ENCODE measurements at regions not wholly inside any gene's neighbourhood (a gene's known extent, or its start where the extent isn't known, plus 50 kb on each side); places are given as distances from the start of the nearest gene placed in this dataset.
"Not testable (repeated sequence)": the region's sequence is repeated elsewhere in the genome, so short reads cannot be mapped to it uniquely, and the experiment has no call there.

- POLR2A ChIA-PET (ENCODE audit: low non-redundant PET): no interaction called here
- Histone ChIP-seq H3K9me3 (ENCODE audit: low read depth, low read length, poor library complexity, severe bottlenecking) (no peaks in the 10 kb centered on the region), H3K27ac (ENCODE audit: low read depth, low read length, poor library complexity, severe bottlenecking) (no peak overlapping the region), H3K4me1 (ENCODE audit: insufficient read depth, low read length, poor library complexity, severe bottlenecking) (no peaks in the 10 kb centered on the region), H3K4me3 (ENCODE audit: low read depth, low read length, poor library complexity, severe bottlenecking) (no peak overlapping the region), H3K36me3 (ENCODE audit: insufficient read depth, low read length, poor library complexity, severe bottlenecking) (no peaks in the 10 kb centered on the region), H3K27me3 (replicated peaks; ENCODE audit: insufficient read depth, low read depth, low read length, poor library complexity) (no peaks in the 10 kb centered on the region)
- TF ChIP-seq CTCF (conservative IDR thresholded peaks at IDR 0.05; ENCODE audit: low read depth, low read length) (no peak), EZH2 (IDR thresholded peaks at IDR 0.05; ENCODE audit: borderline replicate concordance, low read depth, low read length, poor library complexity, severe bottlenecking) (no peak)
- intact Hi-C loops (cut with micrococcal nuclease; ENCODE audit: unreplicated experiment): no loop called here
- CTCF ChIA-PET: no interaction called here
- BruUV-seq (replicated peaks): no TSS peak
- DNase-seq (ENCODE audit: low spot score): no peak
Measured at GRCh38 chr20:30281584-30282197, 975.8 kb upstream of the DEFB115 start.

DNA sequence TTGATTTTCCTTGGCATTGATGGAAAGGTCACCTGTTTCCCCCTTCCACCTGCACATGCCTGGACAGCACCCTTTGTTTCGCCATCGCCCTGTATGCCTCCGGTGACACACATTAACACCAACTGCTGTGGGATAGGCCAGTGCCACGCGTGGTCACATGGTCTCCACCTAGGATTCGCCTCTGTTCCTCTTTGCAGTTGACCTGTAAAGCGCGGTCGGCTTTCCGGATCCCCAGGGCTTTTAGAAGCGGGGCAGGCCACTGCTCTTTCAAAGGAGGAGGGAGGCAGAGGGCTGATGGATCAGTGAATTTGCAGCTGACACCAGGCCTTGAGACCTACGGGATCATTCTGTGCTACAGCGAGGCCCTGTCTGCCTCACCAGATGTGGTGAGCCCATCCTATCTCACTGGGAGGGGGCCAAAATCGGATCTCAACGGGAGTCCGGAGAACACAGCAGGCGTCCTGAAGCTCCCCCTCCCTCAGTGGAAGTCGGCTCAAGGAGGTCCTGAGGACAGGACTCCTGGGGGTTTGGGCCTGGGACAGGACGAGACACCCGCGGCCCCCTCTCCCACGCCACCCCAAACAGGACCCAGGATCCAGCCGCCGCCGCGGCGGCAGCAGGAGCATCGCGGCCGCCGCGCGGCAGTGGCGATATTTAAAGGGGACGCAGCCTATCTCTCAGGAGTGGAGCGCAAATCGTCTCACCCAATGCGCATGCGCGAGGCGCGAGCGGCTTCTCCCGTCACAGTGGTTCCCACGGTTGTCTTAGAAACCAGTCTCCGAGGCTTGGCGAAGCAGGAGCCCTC lies 973.8 kb upstream of the DEFB115 start:
- H3K9me3 ChIP-seq (ENCODE audit: low read depth, low read length, poor library complexity, severe bottlenecking); H3K4me1 ChIP-seq (ENCODE audit: insufficient read depth, low read length, poor library complexity, severe bottlenecking); H3K36me3 ChIP-seq (ENCODE audit: insufficient read depth, low read length, poor library complexity, severe bottlenecking); intact Hi-C loops (cut with micrococcal nuclease; ENCODE audit: unreplicated experiment); H3K27me3 ChIP-seq (replicated peaks; ENCODE audit: insufficient read depth, low read depth, low read length, poor library complexity); H3K27ac ChIP-seq (ENCODE audit: low read depth, low read length, poor library complexity, severe bottlenecking); BruUV-seq (replicated peaks); CTCF ChIA-PET; POLR2A ChIA-PET (ENCODE audit: low non-redundant PET): not testable (repeated sequence)
- H3K4me3 ChIP-seq (ENCODE audit: low read depth, low read length, poor library complexity, severe bottlenecking): peak overlapping the region; percentile 26
- peak; percentile 67 for DNase-seq (ENCODE audit: low spot score)

DNA sequence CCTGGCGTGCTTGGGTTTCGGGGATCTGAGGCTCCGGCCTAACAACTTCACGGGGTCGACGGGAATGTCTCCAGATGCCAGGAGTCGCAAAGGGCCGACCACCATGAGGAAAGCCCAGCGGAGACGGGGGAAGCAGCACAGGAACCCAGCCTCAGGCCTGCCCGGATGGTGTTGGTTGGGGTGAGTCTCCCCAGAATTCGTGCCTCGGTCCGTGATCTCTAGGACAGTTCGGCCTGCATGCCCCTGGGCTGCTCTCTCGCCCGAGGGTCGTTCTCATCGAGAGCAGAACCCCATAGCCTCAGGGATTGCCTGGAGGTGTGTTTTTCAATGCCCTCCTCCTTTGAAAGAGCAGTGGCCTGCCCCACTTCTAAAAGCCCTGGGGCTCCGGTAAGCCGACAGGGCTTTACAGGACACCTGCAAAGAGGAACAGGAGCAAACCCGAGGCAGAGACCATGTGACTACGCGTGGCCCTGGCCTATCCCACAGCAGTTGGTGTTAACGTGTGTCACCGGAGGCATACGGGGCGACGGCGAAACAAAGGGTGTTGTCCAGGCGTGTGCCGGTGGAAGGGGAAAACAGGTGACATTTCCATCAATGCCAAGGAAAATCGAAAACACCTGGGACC lies 973.1 kb upstream of the DEFB115 start:
- H3K4me1 ChIP-seq (ENCODE audit: insufficient read depth, low read length, poor library complexity, severe bottlenecking): no peaks in the 10 kb centered on the region
- no peak overlapping the region for H3K4me3 ChIP-seq (ENCODE audit: low read depth, low read length, poor library complexity, severe bottlenecking)
- TF ChIP-seq EZH2 (IDR thresholded peaks at IDR 0.05; ENCODE audit: borderline replicate concordance, low read depth, low read length, poor library complexity, severe bottlenecking): no peak
- TF ChIP-seq CTCF (conservative IDR thresholded peaks at IDR 0.05; ENCODE audit: low read depth, low read length): no peak
- H3K27ac ChIP-seq (ENCODE audit: low read depth, low read length, poor library complexity, severe bottlenecking): no peak overlapping the region
- CTCF ChIA-PET: no interaction called here
- no peaks in the 10 kb centered on the region for H3K27me3 ChIP-seq (replicated peaks; ENCODE audit: insufficient read depth, low read depth, low read length, poor library complexity)
- POLR2A ChIA-PET (ENCODE audit: low non-redundant PET): no interaction called here
- BruUV-seq (replicated peaks): no TSS peak
- H3K9me3 ChIP-seq (ENCODE audit: low read depth, low read length, poor library complexity, severe bottlenecking): no peaks in the 10 kb centered on the region
- H3K36me3 ChIP-seq (ENCODE audit: insufficient read depth, low read length, poor library complexity, severe bottlenecking): no peaks in the 10 kb centered on the region
- DNase-seq (ENCODE audit: low spot score): no peak
- intact Hi-C loops (cut with micrococcal nuclease; ENCODE audit: unreplicated experiment): no loop called here
